ENCODE measurements at regions not wholly inside any gene's neighbourhood (a gene's known extent, or its start where the extent isn't known, plus 50 kb on each side); places are given as distances from the start of the nearest gene placed in this dataset.

- H3K36me3 ChIP-seq (ENCODE audit: insufficient read depth, low read length) = no peaks in the 10 kb centered on the region
- Mint-ChIP-seq H3K27me3 (peaks cover 10% of the 10 kb centered on the region), H3K4me1 (ENCODE audit: low read depth) (no peaks in the 10 kb centered on the region), H3K36me3 (ENCODE audit: low read depth) (no peaks in the 10 kb centered on the region), H3K9me3 (no peaks in the 10 kb centered on the region), H3K4me3 (no peak overlapping the region), H3K27ac (no peak overlapping the region)
- ChIA-PET CTCF (no interaction called here), POLR2A (no interaction called here)
- H3K4me1 ChIP-seq (ENCODE audit: insufficient read depth, low read length) = no peaks in the 10 kb centered on the region
- no peaks in the 10 kb centered on the region for H3K9me3 ChIP-seq (ENCODE audit: control insufficient read depth in 1 of 2, insufficient read depth in 1 of 2, low read length in 2 of 2)
- ATAC-seq (ENCODE audit: poor library complexity) = no peak
- intact Hi-C loops (cut with DNase I, micrococcal nuclease) = no loop called here
- TF ChIP-seq CTCF (IDR thresholded peaks at IDR 0.05) = no peak
- no peak overlapping the region for H3K4me3 ChIP-seq (ENCODE audit: low read length)
- no peaks in the 10 kb centered on the region for H3K27me3 ChIP-seq (ENCODE audit: control insufficient read depth in 1 of 2, insufficient read depth in 2 of 2, low read length in 2 of 2)
- H3K27ac ChIP-seq (ENCODE audit: low read depth in 1 of 2, low read length in 2 of 2) = no peak overlapping the region
- no peak for DNase-seq
Observed at GRCh38 chr9:1231998-1232919, 182.1 kb downstream of the DMRT2 start.

GRCh38 chr9:1233568-1233967, 183.4 kb downstream of the DMRT2 start:
- no peak overlapping the region for H3K27ac Mint-ChIP-seq
- H3K27me3 Mint-ChIP-seq = peaks cover 10% of the 10 kb centered on the region
- no peak overlapping the region for H3K4me3 ChIP-seq (ENCODE audit: low read length)
- no peaks in the 10 kb centered on the region for H3K9me3 ChIP-seq (ENCODE audit: control insufficient read depth in 1 of 2, insufficient read depth in 1 of 2, low read length in 2 of 2)
- no peaks in the 10 kb centered on the region for H3K27me3 ChIP-seq (ENCODE audit: control insufficient read depth in 1 of 2, insufficient read depth in 2 of 2, low read length in 2 of 2)
- no peak for TF ChIP-seq CTCF (IDR thresholded peaks at IDR 0.05)
- no peaks in the 10 kb centered on the region for H3K9me3 Mint-ChIP-seq
- no peaks in the 10 kb centered on the region for H3K4me1 Mint-ChIP-seq (ENCODE audit: low read depth)
- no peaks in the 10 kb centered on the region for H3K36me3 ChIP-seq (ENCODE audit: insufficient read depth, low read length)
- POLR2A ChIA-PET = no interaction called here
- no peaks in the 10 kb centered on the region for H3K36me3 Mint-ChIP-seq (ENCODE audit: low read depth)
- no peak for ATAC-seq (ENCODE audit: poor library complexity)
- no peak overlapping the region for H3K4me3 Mint-ChIP-seq
- no peak for DNase-seq
- CTCF ChIA-PET = no interaction called here
- no peaks in the 10 kb centered on the region for H3K4me1 ChIP-seq (ENCODE audit: insufficient read depth, low read length)
- intact Hi-C loops (cut with DNase I, micrococcal nuclease) = no loop called here
- H3K27ac ChIP-seq (ENCODE audit: low read depth in 1 of 2, low read length in 2 of 2) = no peak overlapping the region

GRCh38 chr9:1235650-1236049, 185.5 kb downstream of the DMRT2 start:
- ATAC-seq (ENCODE audit: poor library complexity) (no peak), DNase-seq (no peak)
- CTCF ChIA-PET = no interaction called here
- Histone ChIP-seq H3K4me3 (ENCODE audit: low read length) (no peak overlapping the region), H3K27ac (ENCODE audit: low read depth in 1 of 2, low read length in 2 of 2) (no peak overlapping the region), H3K4me1 (ENCODE audit: insufficient read depth, low read length) (no peaks in the 10 kb centered on the region), H3K36me3 (ENCODE audit: insufficient read depth, low read length) (no peaks in the 10 kb centered on the region), H3K9me3 (ENCODE audit: control insufficient read depth in 1 of 2, insufficient read depth in 1 of 2, low read length in 2 of 2) (no peaks in the 10 kb centered on the region), H3K27me3 (ENCODE audit: control insufficient read depth in 1 of 2, insufficient read depth in 2 of 2, low read length in 2 of 2) (no peaks in the 10 kb centered on the region)
- Mint-ChIP-seq H3K27me3 (peaks cover 15% of the 10 kb centered on the region), H3K4me3 (no peak overlapping the region), H3K27ac (no peak overlapping the region), H3K4me1 (ENCODE audit: low read depth) (no peaks in the 10 kb centered on the region), H3K9me3 (no peaks in the 10 kb centered on the region), H3K36me3 (ENCODE audit: low read depth) (no peaks in the 10 kb centered on the region)
- POLR2A ChIA-PET = no interaction called here
- intact Hi-C loops (cut with DNase I, micrococcal nuclease) = no loop called here
- no peak for TF ChIP-seq CTCF (IDR thresholded peaks at IDR 0.05)
